OCI-LY7 (cell line): ENCODE measurements at regions not wholly inside any gene's neighbourhood (a gene's known extent, or its start where the extent isn't known, plus 50 kb on each side); places are given as distances from the start of the nearest gene placed in this dataset.
"Not testable (repeated sequence)": the region's sequence is repeated elsewhere in the genome, so short reads cannot be mapped to it uniquely, and the experiment has no call there.

Experiments
- CTCF ChIP-seq: fragments of 200-600 bp; sonication (generic); conservative IDR thresholded peaks from 2 replicates; pipeline ENCODE4 v1.5.1; 2014; ENCODE audit warnings: mild to moderate bottlenecking, antibody characterized with exemption, low read length, moderate library complexity, mixed read lengths
- EZH2phosphoT487 ChIP-seq: fragments of 200-600 bp; sonication (generic); IDR thresholded peaks from 2 replicates; pipeline ENCODE4 v1.6.1; 2018; ENCODE audit warnings: low read depth, borderline replicate concordance, mild to moderate bottlenecking, mixed run types, antibody characterized with exemption, low read length, moderate library complexity, mixed read lengths

- not testable (repeated sequence) for TF ChIP-seq CTCF, EZH2phosphoT487
Measured at GRCh38 chr12:43192442-43192841, 359.6 kb downstream of the ADAMTS20 start.
